GM21360 (cell line): ENCODE measurements at regions not wholly inside any gene's neighbourhood (a gene's known extent, or its start where the extent isn't known, plus 50 kb on each side); places are given as distances from the start of the nearest gene placed in this dataset.

Experiments
- ATAC-seq: cut with Tn5 transposase; IDR thresholded peaks from one replicate; pipeline ENCODE4 v1.9.1; 2021; ENCODE audit warnings: mild to moderate bottlenecking, moderate library complexity; ENCODE audit not compliant: unreplicated experiment

DNA sequence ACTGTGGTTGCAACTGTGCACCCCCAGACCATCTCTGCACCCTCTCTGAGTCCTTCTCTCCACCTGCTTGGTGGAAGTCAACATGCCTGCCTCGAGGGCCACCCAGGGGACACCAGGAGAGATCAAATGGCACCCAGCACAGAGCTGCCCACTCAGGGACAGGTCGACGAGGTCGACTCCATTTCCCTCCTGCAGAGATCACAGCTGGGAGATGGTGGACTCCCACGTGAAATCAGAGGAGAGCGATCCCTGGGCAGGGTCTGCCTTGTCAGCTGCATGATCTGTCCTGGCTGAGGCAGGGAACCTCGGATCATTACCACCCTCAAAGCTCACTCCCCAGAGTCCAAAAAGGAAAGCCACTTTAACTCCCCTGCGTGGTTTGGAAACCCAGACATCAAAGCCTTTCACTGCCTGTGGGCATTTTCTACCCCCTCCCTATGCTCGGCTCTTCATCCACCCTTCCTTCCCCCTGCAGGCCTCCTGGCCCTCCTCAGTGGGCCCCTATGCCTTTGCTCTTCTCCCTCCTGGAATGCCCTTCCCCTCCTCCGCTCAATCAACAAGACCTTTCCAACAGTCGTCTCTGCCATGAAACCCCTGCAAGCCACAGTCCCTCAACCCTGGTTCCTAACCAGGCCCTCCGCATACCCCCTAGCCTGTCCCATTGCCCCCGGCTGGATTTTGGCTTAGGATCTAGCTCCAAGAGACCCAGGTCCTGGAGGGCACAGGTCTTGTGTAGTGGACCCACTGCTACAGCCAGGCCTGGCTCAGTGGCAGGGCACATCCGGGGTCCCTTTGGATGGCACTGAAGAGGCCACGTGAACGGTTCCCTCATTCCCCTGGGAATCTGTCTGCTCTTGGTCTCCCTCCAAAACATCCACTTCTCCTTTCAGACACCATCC lies 103.8 kb upstream of the RPL38 start:
- ATAC-seq, result no peak

DNA sequence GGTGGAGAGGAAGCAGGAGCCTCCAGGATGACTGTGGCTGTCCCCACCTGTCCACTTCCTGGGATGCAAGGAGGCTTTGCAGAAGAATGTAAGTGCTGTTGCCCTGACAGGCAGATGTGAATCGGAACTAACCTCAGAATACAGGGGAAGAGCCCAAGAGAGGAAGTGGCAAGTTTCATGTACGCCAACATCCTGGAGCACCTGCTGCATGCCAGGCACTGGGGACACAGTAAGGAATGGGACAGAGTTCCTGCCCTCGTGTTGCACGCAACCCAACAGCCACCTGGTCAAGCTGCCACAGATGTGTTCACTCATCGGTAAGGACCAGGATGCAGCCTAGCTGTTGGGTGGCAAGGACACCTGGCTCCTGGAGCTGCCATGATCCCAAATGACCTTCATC lies 98.6 kb upstream of the RPL38 start:
- no peak for ATAC-seq

DNA sequence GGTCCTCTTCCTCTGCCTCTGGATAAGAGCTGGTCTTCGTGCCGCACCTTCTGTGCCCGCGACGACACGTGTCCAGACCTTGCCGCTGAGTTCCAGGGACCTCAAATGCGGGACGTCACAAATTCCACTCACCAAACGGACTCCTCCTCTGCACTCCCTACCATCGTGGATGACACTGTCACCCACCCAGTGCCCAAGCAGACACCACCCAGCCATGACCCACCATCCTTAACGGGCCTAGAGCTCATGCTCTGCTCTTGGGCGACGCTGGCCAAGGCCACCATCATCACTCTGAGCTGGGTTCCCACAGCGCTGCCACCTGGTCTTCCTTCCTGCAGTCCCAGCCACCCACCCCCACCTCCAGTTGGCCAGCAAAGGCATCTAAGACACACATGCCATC lies 96.4 kb upstream of the RPL38 start:
- no peak for ATAC-seq

GRCh38 chr17:74108126-74108705 lies 95.3 kb upstream of the RPL38 start:
- ATAC-seq, result no peak

- ATAC-seq, result no peak
These were observed 93.0 kb upstream of the RPL38 start for GRCh38 chr17:74110467-74110866.

DNA sequence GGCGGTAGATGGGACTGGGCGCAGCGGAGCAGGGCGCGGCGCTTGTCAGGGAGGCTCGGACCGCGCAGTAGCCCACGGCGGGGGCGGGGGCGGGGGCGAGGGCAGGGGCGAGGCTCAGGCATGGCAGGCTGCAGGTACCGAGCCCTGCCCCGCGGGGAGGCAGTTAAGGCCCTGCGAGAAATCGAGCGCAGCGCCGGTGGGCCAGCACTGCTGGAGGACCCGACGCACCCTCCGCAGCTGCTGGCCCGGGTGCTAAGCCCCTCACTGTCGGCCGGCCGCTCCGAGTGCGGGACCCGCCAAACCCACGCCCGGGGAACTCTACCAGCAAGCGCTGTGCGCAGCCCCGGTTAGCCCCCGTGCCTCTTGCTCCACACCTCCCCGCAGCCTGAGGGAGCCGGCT lies 90.2 kb upstream of the RPL38 start:
- no peak for ATAC-seq

GRCh38 chr17:74113952-74114351 lies 89.5 kb upstream of the RPL38 start:
- no peak for ATAC-seq

DNA sequence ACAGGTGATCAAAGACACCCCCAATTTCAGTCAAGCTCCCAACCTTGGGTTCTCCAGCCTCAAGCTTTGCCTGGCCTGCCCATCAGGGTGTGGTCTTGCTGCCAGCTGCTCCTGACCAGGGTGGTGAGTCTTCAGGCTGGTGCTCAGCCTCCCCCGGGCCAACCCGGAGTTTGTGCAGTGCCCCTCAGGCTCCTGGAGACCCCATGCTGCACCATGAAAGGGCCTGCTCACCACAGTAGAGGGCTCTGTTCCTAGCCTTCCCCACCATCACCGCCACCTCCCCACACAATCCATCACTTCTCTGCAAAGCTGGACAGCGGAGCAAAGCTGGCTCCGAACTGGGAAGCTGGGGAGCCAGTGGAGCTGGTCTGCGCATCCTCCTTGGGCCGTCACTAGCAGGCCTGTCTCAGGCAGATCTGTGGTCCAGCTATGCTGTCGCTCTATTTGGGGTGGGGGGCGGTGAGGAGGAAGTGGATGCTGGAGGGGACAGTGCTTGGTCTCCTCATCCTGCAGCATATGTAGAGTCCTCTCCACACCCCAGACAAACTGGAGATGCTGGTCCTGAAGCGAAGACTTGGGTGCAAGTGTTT lies 88.5 kb upstream of the RPL38 start:
- no peak for ATAC-seq

GRCh38 chr17:74115586-74115985 lies 87.9 kb upstream of the RPL38 start:
- no peak for ATAC-seq

GRCh38 chr17:74116087-74116717 lies 87.3 kb upstream of the RPL38 start:
- no peak for ATAC-seq

GRCh38 chr17:74117087-74117698 lies 86.3 kb upstream of the RPL38 start:
- no peak for ATAC-seq

DNA sequence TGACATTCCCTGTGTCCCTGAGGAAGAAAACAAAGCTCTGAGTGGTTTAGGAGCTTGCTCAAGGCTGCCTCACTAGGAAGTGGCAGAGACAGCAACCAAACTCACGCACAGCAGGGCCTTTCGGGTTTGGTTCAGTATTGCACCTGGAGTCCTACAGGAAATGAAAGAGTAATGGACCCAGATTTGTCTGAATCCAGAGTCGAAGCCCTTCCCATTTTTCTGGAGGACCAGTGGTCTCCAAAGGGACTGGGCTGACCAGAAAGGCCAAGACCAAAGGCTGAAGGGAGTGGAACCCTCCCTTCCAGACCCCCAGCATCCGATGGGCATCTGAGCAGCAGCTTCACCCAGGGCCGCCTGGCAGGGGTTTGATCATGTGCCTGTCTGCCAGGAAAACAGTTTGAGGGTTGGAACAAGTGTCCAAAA lies 85.5 kb upstream of the RPL38 start:
- no peak for ATAC-seq

GRCh38 chr17:74118504-74118903 lies 85.0 kb upstream of the RPL38 start:
- ATAC-seq, result no peak

GRCh38 chr17:74119049-74119580 lies 84.4 kb upstream of the RPL38 start:
- no peak for ATAC-seq

- no peak for ATAC-seq
These were observed 83.5 kb upstream of the RPL38 start for GRCh38 chr17:74119965-74120364.

GRCh38 chr17:74123350-74123749 lies 80.1 kb upstream of the RPL38 start:
- ATAC-seq, result no peak

DNA sequence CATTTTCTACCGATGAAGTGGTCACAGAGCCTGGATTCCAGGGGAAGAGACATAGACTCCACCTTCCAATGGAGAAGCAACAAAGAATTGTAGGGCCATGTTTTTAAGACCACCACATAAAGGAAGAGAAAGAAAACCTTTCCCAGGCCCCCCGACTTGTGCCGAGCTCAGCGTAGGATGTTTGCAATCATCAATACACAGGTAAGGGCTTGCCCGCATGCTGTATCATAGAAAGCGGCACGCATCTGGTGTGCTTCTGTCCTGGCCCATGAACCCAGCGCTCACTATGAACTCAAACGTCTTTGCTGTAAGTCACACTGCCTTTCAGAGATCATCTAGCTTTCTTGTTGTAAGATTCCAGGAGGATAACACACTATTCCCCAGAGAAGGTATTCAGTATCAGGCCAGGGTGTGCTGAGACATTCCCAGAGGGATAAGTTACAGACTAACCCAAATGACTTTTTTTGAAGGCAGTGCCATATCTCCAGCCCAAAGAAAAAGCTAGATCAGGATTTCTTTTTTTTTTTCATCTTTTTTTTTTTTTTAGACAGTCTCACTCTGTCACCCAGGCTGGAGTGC lies 79.5 kb upstream of the RPL38 start:
- no peak for ATAC-seq

GRCh38 chr17:74125156-74125555 lies 78.3 kb upstream of the RPL38 start:
- no peak for ATAC-seq

GRCh38 chr17:74126179-74126900 lies 77.1 kb upstream of the RPL38 start:
- ATAC-seq, result no peak

DNA sequence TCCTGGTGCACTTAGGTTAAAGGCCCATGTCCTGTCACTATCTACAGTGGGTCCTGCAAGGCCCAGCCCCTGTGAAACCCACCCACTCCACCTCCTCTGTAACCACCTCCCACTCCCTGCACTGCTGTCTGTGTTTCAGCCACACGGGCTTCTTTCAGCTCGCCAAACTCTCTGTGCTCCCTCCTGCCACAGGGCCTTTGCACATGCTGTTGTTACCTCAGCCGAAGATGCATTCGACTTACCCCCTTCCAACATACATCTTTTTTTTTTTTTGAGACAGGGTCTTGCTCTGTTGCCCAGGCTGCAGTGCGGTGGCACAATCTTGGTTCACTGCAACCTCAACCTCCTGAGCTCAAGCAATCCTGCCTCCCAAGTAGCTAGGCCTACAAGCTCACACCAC lies 76.5 kb upstream of the RPL38 start:
- no peak for ATAC-seq
